ENCODE measurements at regions not wholly inside any gene's neighbourhood (a gene's known extent, or its start where the extent isn't known, plus 50 kb on each side); places are given as distances from the start of the nearest gene placed in this dataset.

- TF ChIP-seq CTCF (IDR thresholded peaks at IDR 0.05) = no peak
- TF ChIP-seq POLR2A (IDR thresholded peaks at IDR 0.05) = no peak
Measured at GRCh38 chr12:75711271-75711670, 199.9 kb upstream of the KRR1 start.

Measured in heart left ventricle (tissue), 13 donors.